ENCODE measurements at regions not wholly inside any gene's neighbourhood (a gene's known extent, or its start where the extent isn't known, plus 50 kb on each side); places are given as distances from the start of the nearest gene placed in this dataset.

- TF ChIP-seq EZH2 (IDR thresholded peaks at IDR 0.05; ENCODE audit: insufficient read depth, poor library complexity, severe bottlenecking) = no peak
- no peak for TF ChIP-seq EZH2phosphoT487 (IDR thresholded peaks at IDR 0.05; ENCODE audit: insufficient read depth, low read depth)
Observed at GRCh38 chr19:56942756-56943155, 102.2 kb upstream of the PEG3 start.

Measured in GM23248 (cell line).